ENCODE measurements at regions not wholly inside any gene's neighbourhood (a gene's known extent, or its start where the extent isn't known, plus 50 kb on each side); places are given as distances from the start of the nearest gene placed in this dataset.

- Histone ChIP-seq H3K4me3 (ENCODE audit: low read length) (no peak overlapping the region), H3K79me2 (ENCODE audit: low read length) (no peaks in the 10 kb centered on the region), H3K4me1 (ENCODE audit: low read length) (no peaks in the 10 kb centered on the region), H3K27me3 (ENCODE audit: low read depth, low read length) (no peaks in the 10 kb centered on the region), H3K9me3 (ENCODE audit: insufficient read depth, low read length) (no peaks in the 10 kb centered on the region), H3K27ac (ENCODE audit: low read length) (no peak overlapping the region), H2AFZ (ENCODE audit: low read depth, low read length) (no peak overlapping the region), H3K36me3 (replicated peaks; ENCODE audit: low read depth, low read length) (peaks cover 2% of the 10 kb centered on the region), H3K9ac (ENCODE audit: low read length) (no peak overlapping the region), H4K20me1 (ENCODE audit: insufficient read depth, low read length) (no peaks in the 10 kb centered on the region), H3K4me2 (ENCODE audit: low read length) (no peak overlapping the region)
- TF ChIP-seq CTCF (IDR thresholded peaks at IDR 0.05; ENCODE audit: low read depth, low read length) (no peak), EZH2phosphoT487 (IDR thresholded peaks at IDR 0.05; ENCODE audit: low read depth) (no peak)
These were observed 165.9 kb upstream of the ATF7IP start for GRCh38 chr12:14199455-14200198.

GRCh38 chr12:14200598-14200997, 164.9 kb upstream of the ATF7IP start:
- Histone ChIP-seq H3K27me3 (ENCODE audit: low read depth, low read length) (no peaks in the 10 kb centered on the region), H3K4me1 (ENCODE audit: low read length) (no peaks in the 10 kb centered on the region), H3K4me3 (ENCODE audit: low read length) (no peak overlapping the region), H2AFZ (ENCODE audit: low read depth, low read length) (no peak overlapping the region), H3K36me3 (replicated peaks; ENCODE audit: low read depth, low read length) (peaks cover 2% of the 10 kb centered on the region), H3K79me2 (ENCODE audit: low read length) (no peaks in the 10 kb centered on the region), H3K9ac (ENCODE audit: low read length) (no peak overlapping the region), H3K9me3 (ENCODE audit: insufficient read depth, low read length) (no peaks in the 10 kb centered on the region), H4K20me1 (ENCODE audit: insufficient read depth, low read length) (no peaks in the 10 kb centered on the region), H3K27ac (ENCODE audit: low read length) (no peak overlapping the region), H3K4me2 (ENCODE audit: low read length) (no peak overlapping the region)
- TF ChIP-seq CTCF (IDR thresholded peaks at IDR 0.05; ENCODE audit: low read depth, low read length): no peak
- no peak for TF ChIP-seq EZH2phosphoT487 (IDR thresholded peaks at IDR 0.05; ENCODE audit: low read depth)

- H4K20me1 ChIP-seq (ENCODE audit: insufficient read depth, low read length): no peaks in the 10 kb centered on the region
- no peak overlapping the region for H2AFZ ChIP-seq (ENCODE audit: low read depth, low read length)
- no peak overlapping the region for H3K9ac ChIP-seq (ENCODE audit: low read length)
- no peak overlapping the region for H3K4me3 ChIP-seq (ENCODE audit: low read length)
- H3K79me2 ChIP-seq (ENCODE audit: low read length): no peaks in the 10 kb centered on the region
- H3K4me1 ChIP-seq (ENCODE audit: low read length): no peaks in the 10 kb centered on the region
- peaks cover 2% of the 10 kb centered on the region for H3K36me3 ChIP-seq (replicated peaks; ENCODE audit: low read depth, low read length)
- no peak overlapping the region for H3K27ac ChIP-seq (ENCODE audit: low read length)
- no peaks in the 10 kb centered on the region for H3K9me3 ChIP-seq (ENCODE audit: insufficient read depth, low read length)
- H3K4me2 ChIP-seq (ENCODE audit: low read length): no peak overlapping the region
- H3K27me3 ChIP-seq (ENCODE audit: low read depth, low read length): no peaks in the 10 kb centered on the region
- TF ChIP-seq EZH2phosphoT487 (IDR thresholded peaks at IDR 0.05; ENCODE audit: low read depth) (no peak), CTCF (IDR thresholded peaks at IDR 0.05; ENCODE audit: low read depth, low read length) (no peak)
These were observed 164.2 kb upstream of the ATF7IP start for GRCh38 chr12:14201291-14201690.

GRCh38 chr12:14207905-14208551, 157.5 kb upstream of the ATF7IP start:
- no peak overlapping the region for H3K9ac ChIP-seq (ENCODE audit: low read length)
- no peaks in the 10 kb centered on the region for H3K4me1 ChIP-seq (ENCODE audit: low read length)
- H3K9me3 ChIP-seq (ENCODE audit: insufficient read depth, low read length): no peaks in the 10 kb centered on the region
- H3K79me2 ChIP-seq (ENCODE audit: low read length): no peaks in the 10 kb centered on the region
- no peak overlapping the region for H2AFZ ChIP-seq (ENCODE audit: low read depth, low read length)
- TF ChIP-seq EZH2phosphoT487 (IDR thresholded peaks at IDR 0.05; ENCODE audit: low read depth) (no peak), CTCF (IDR thresholded peaks at IDR 0.05; ENCODE audit: low read depth, low read length) (no peak)
- H3K4me3 ChIP-seq (ENCODE audit: low read length): no peak overlapping the region
- no peaks in the 10 kb centered on the region for H3K36me3 ChIP-seq (replicated peaks; ENCODE audit: low read depth, low read length)
- H3K27ac ChIP-seq (ENCODE audit: low read length): no peak overlapping the region
- no peaks in the 10 kb centered on the region for H3K27me3 ChIP-seq (ENCODE audit: low read depth, low read length)
- no peaks in the 10 kb centered on the region for H4K20me1 ChIP-seq (ENCODE audit: insufficient read depth, low read length)
- H3K4me2 ChIP-seq (ENCODE audit: low read length): no peak overlapping the region

Data from OCI-LY3 (cell line).